SK-N-MC (cell line): ENCODE measurements at regions not wholly inside any gene's neighbourhood (a gene's known extent, or its start where the extent isn't known, plus 50 kb on each side); places are given as distances from the start of the nearest gene placed in this dataset.

ENCODE experiments used
- EZH2 ChIP-seq: fragments of 200-600 bp; sonication (generic); IDR thresholded peaks from one replicate; pipeline ENCODE4 v1.6.1; 2017; ENCODE audit warnings: antibody characterized with exemption
- POLR2AphosphoS5 ChIP-seq: IDR thresholded peaks from 2 replicates; pipeline ENCODE4 v1.6.1; 2012; ENCODE audit warnings: mild to moderate bottlenecking, low read depth, low read length, borderline replicate concordance

DNA sequence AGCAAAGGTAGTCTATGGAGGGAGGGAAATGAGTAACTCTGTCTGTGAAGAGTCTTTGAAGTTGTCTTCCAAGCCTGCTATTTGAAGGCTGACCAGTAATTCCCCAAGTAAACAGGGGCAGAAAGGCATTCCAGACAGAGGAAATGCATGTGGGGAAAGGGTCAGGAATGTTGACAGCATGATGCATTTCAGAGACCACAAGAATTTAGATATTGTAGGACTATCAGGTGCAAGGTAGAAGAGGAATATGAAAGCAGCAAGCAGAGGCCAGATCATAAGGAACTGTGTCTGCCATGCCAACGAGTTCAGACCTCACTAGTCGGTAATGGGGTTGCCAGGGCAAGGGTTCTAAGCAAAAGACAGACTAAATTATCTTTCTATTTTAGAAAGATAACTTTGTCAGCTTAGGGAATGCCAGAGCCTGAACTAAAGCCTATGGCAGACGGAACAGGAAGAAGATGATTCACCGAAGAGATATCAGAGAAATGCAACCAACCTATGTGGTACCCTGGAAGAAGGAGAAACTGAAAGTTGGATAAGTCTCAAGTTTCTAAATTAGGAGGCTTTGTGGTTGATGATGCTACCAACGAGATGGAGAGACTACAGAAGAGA is 327.0 kb upstream of the RORA start:
- TF ChIP-seq EZH2, result no peak
- no peak for TF ChIP-seq POLR2AphosphoS5
